Neural progenitor cell (in vitro differentiated cells): ENCODE measurements at regions not wholly inside any gene's neighbourhood (a gene's known extent, or its start where the extent isn't known, plus 50 kb on each side); places are given as distances from the start of the nearest gene placed in this dataset.

Experiments
- DNase-seq: peaks from one replicate; pipeline ENCODE4 v3.0.0-alpha.2; 2016; ENCODE audit warnings: low spot score
- H2AFZ ChIP-seq: fragments of 200-600 bp; sonication (generic); replicated peaks from 2 replicates; pipeline ENCODE4 v1.6.1; 2016; ENCODE audit warnings: antibody characterized with exemption
- H3F3A ChIP-seq: fragments of 200-600 bp; sonication (generic); 2 replicates; pipeline ENCODE4 v1.6.1; 2016; ENCODE audit warnings: antibody characterized with exemption, low read depth
- H3K27ac ChIP-seq: fragments of 200-600 bp; sonication (generic); 2 replicates; pipeline ENCODE4 v1.5.1; 2016; ENCODE audit warnings: mild to moderate bottlenecking
- H3K27me3 ChIP-seq: fragments of 200-600 bp; sonication (generic); 2 replicates; pipeline ENCODE4 v1.6.1; 2016; ENCODE audit warnings: mild to moderate bottlenecking, moderate library complexity
- H3K36me3 ChIP-seq: fragments of 200-600 bp; sonication (generic); 2 replicates; pipeline ENCODE4 v1.5.1; 2016
- H3K4me1 ChIP-seq: fragments of 200-600 bp; sonication (generic); 2 replicates; pipeline ENCODE4 v1.6.1; 2016; ENCODE audit warnings: mixed run types
- H3K4me2 ChIP-seq: fragments of 200-600 bp; sonication (generic); 2 replicates; pipeline ENCODE4 v1.6.1; 2016
- H3K4me3 ChIP-seq: fragments of 200-600 bp; sonication (generic); 2 replicates; pipeline ENCODE4 v1.5.1; 2016
- H3K79me2 ChIP-seq: fragments of 200-600 bp; sonication (generic); 2 replicates; pipeline ENCODE4 v1.6.1; 2016; ENCODE audit warnings: low read depth
- H3K9ac ChIP-seq: fragments of 200-600 bp; sonication (generic); 2 replicates; pipeline ENCODE4 v1.6.1; 2016
- H3K9me3 ChIP-seq: fragments of 200-600 bp; sonication (generic); 2 replicates; pipeline ENCODE4 v1.5.1; 2016; ENCODE audit warnings: low read depth
- H4K20me1 ChIP-seq: fragments of 200-600 bp; sonication (generic); 2 replicates; pipeline ENCODE4 v1.6.1; 2016; ENCODE audit warnings: low read depth
- H3K27ac Mint-ChIP-seq: 3 replicates; pipeline ENCODE4 v1.8.0; 2021; ENCODE audit warnings: mixed read lengths
- H3K27me3 Mint-ChIP-seq: 2 replicates; pipeline ENCODE4 v1.8.0; 2022; ENCODE audit warnings: low read depth, mild to moderate bottlenecking, inconsistent platforms, moderate library complexity, mixed read lengths; ENCODE audit not compliant: insufficient read depth
- H3K36me3 Mint-ChIP-seq: 3 replicates; pipeline ENCODE4 v1.8.0; 2021; ENCODE audit warnings: mixed read lengths
- H3K4me1 Mint-ChIP-seq: 3 replicates; pipeline ENCODE4 v1.8.0; 2021; ENCODE audit warnings: mixed read lengths
- H3K4me3 Mint-ChIP-seq: 3 replicates; pipeline ENCODE4 v1.8.0; 2021; ENCODE audit warnings: mild to moderate bottlenecking, moderate library complexity, mixed read lengths
- H3K9me3 Mint-ChIP-seq: 3 replicates; pipeline ENCODE4 v1.8.0; 2020; ENCODE audit warnings: mixed read lengths
- CTCF ChIP-seq: fragments of 200-600 bp; sonication (generic); IDR thresholded peaks from 2 replicates; pipeline ENCODE4 v1.5.1; 2017; ENCODE audit warnings: antibody characterized with exemption, mild to moderate bottlenecking
- EZH2 ChIP-seq: fragments of 200-600 bp; sonication (generic); IDR thresholded peaks from 2 replicates; pipeline ENCODE4 v1.6.1; 2017; ENCODE audit warnings: antibody characterized with exemption, mild to moderate bottlenecking, moderate library complexity
- EZH2phosphoT487 ChIP-seq: fragments of 200-600 bp; sonication (generic); IDR thresholded peaks from 2 replicates; pipeline ENCODE4 v1.6.1; 2017; ENCODE audit warnings: antibody characterized with exemption

- TF ChIP-seq CTCF (no peak), EZH2phosphoT487 (no peak), EZH2 (no peak)
- no peaks in the 10 kb centered on the region for H3K9me3 ChIP-seq
- no peak for DNase-seq
- no peaks in the 10 kb centered on the region for H3K27me3 Mint-ChIP-seq
- H3K4me2 ChIP-seq = no peak overlapping the region
- H3K4me3 Mint-ChIP-seq = no peak overlapping the region
- H3K27me3 ChIP-seq = no peaks in the 10 kb centered on the region
- no peak overlapping the region for H2AFZ ChIP-seq
- no peaks in the 10 kb centered on the region for H3K9me3 Mint-ChIP-seq
- H3K36me3 ChIP-seq = no peaks in the 10 kb centered on the region
- no peak overlapping the region for H3K9ac ChIP-seq
- no peaks in the 10 kb centered on the region for H3K4me1 Mint-ChIP-seq
- no peaks in the 10 kb centered on the region for H3F3A ChIP-seq
- no peaks in the 10 kb centered on the region for H3K4me1 ChIP-seq
- no peak overlapping the region for H3K27ac ChIP-seq
- no peaks in the 10 kb centered on the region for H3K79me2 ChIP-seq
- no peak overlapping the region for H3K4me3 ChIP-seq
- H3K27ac Mint-ChIP-seq = no peak overlapping the region
- no peaks in the 10 kb centered on the region for H3K36me3 Mint-ChIP-seq
- no peaks in the 10 kb centered on the region for H4K20me1 ChIP-seq
Measured at GRCh38 chr3:1666865-1667264, 431.8 kb upstream of the CNTN4 start.

DNA sequence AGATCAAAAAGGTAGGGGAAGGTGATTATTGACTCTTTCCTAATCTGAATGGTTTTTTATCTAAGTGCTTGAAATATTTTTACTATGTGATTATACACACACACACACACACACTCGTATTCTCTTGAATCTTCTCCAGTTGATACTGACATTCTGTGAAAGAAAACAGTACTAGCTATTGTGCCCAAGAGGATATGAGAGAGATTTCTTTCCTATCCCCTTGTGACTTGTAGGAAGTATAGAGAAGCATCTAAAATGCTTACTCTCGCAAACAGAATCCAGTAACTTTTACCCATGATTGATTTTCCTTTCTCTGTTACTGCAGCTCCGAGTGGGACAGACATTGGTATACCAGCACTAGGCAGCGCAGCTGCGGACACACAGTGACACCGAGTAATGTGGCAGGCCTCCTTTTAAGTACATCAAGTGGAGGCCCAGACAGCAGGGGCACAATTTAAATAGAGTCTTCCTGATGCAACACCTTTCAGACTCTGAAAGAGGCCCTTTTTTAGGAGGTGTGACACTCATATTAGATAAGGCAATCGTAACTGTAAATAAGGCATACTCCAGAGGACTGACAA lies 421.0 kb upstream of the CNTN4 start:
- no peak overlapping the region for H3K27ac Mint-ChIP-seq
- TF ChIP-seq EZH2phosphoT487 (no peak), EZH2 (no peak), CTCF (no peak)
- Histone ChIP-seq H2AFZ (peak overlapping the region; percentile 68), H3K79me2 (no peaks in the 10 kb centered on the region), H3K9me3 (no peaks in the 10 kb centered on the region), H3K9ac (no peak overlapping the region), H3F3A (no peaks in the 10 kb centered on the region), H4K20me1 (no peaks in the 10 kb centered on the region), H3K27me3 (no peaks in the 10 kb centered on the region), H3K36me3 (no peaks in the 10 kb centered on the region), H3K27ac (no peak overlapping the region), H3K4me1 (peaks cover 6% of the 10 kb centered on the region), H3K4me3 (no peak overlapping the region), H3K4me2 (no peak overlapping the region)
- H3K9me3 Mint-ChIP-seq = peaks cover 7% of the 10 kb centered on the region
- peaks cover 2% of the 10 kb centered on the region for H3K27me3 Mint-ChIP-seq
- DNase-seq = peak; percentile 42
- no peak overlapping the region for H3K4me3 Mint-ChIP-seq
- H3K4me1 Mint-ChIP-seq = peaks cover 8% of the 10 kb centered on the region
- no peaks in the 10 kb centered on the region for H3K36me3 Mint-ChIP-seq

DNA sequence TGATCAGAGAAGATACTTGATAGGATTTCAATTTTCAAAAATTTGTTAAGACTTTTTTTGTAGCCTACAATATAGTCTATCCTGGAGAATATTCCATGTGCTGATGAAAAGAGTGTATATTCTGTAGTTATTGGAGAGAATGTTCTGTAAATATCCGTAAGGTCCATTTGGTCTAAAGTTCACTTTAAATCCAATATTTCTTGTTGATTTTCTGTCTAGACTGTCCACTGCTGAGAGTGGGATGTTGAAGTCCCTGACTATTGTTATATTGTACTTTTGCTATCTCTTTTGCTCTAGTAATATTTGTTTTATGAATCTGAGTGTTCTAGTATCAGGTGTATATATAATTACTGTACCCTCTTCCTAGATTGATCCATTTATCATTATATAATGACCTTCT lies 406.2 kb upstream of the CNTN4 start:
- Histone ChIP-seq H3K4me3 (no peak overlapping the region), H3K4me1 (no peaks in the 10 kb centered on the region), H3K4me2 (no peak overlapping the region), H3K9ac (no peak overlapping the region), H3K9me3 (no peaks in the 10 kb centered on the region), H3K27ac (no peak overlapping the region), H3K27me3 (no peaks in the 10 kb centered on the region), H4K20me1 (no peaks in the 10 kb centered on the region), H3K79me2 (no peaks in the 10 kb centered on the region), H3K36me3 (no peaks in the 10 kb centered on the region), H2AFZ (no peak overlapping the region), H3F3A (no peaks in the 10 kb centered on the region)
- Mint-ChIP-seq H3K4me1 (no peaks in the 10 kb centered on the region), H3K27ac (no peak overlapping the region), H3K27me3 (no peaks in the 10 kb centered on the region), H3K36me3 (no peaks in the 10 kb centered on the region), H3K4me3 (no peak overlapping the region), H3K9me3 (no peaks in the 10 kb centered on the region)
- TF ChIP-seq EZH2 (no peak), CTCF (no peak), EZH2phosphoT487 (no peak)
- DNase-seq = no peak
